ENCODE measurements at regions not wholly inside any gene's neighbourhood (a gene's known extent, or its start where the extent isn't known, plus 50 kb on each side); places are given as distances from the start of the nearest gene placed in this dataset.
"Not testable (repeated sequence)": the region's sequence is repeated elsewhere in the genome, so short reads cannot be mapped to it uniquely, and the experiment has no call there.

GRCh38 chrX:115392871-115393270 lies 103.4 kb downstream of the LUZP4 start:
- no peaks in the 10 kb centered on the region for H3K9me3 Mint-ChIP-seq
- H3K27me3 Mint-ChIP-seq (ENCODE audit: low read depth, poor library complexity) = peaks cover 6% of the 10 kb centered on the region
- TF ChIP-seq CTCF (IDR thresholded peaks at IDR 0.05) = no peak
- H3K4me3 Mint-ChIP-seq = no peak overlapping the region
- H3K4me1 Mint-ChIP-seq = peaks cover 2% of the 10 kb centered on the region
- no peak overlapping the region for H3K27ac Mint-ChIP-seq
- DNase-seq = no peak
- H3K36me3 Mint-ChIP-seq (ENCODE audit: low read depth) = no peaks in the 10 kb centered on the region

- Mint-ChIP-seq H3K27ac (no peak overlapping the region), H3K36me3 (ENCODE audit: low read depth) (no peaks in the 10 kb centered on the region), H3K9me3 (no peaks in the 10 kb centered on the region), H3K27me3 (ENCODE audit: low read depth, poor library complexity) (peaks cover 6% of the 10 kb centered on the region), H3K4me3 (no peak overlapping the region), H3K4me1 (no peaks in the 10 kb centered on the region)
- no peak for TF ChIP-seq CTCF (IDR thresholded peaks at IDR 0.05)
- no peak for DNase-seq
These were observed 103.8 kb downstream of the LUZP4 start for GRCh38 chrX:115393271-115393670.

DNA sequence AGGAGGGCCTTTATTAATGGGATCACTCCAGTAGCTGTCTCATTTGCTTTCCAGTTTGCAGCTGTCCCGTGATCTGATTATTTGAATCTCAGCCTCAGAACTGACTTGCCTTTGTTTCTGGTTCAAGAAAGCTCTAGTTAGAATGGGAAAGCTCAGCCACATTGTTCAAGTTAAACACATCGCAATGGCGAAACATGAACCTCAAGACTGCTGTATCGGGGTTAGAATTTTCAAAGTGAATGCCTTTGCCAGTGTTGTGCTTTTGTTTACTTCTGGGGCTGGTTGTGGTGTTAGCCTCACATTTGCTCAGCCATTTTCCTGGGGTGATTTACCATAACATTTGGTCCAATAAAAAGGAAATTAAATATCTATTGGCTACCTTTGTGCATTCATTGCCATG lies 105.3 kb downstream of the LUZP4 start:
- H3K4me1 Mint-ChIP-seq; H3K27me3 Mint-ChIP-seq (ENCODE audit: low read depth, poor library complexity); H3K9me3 Mint-ChIP-seq; DNase-seq; H3K27ac Mint-ChIP-seq; H3K36me3 Mint-ChIP-seq (ENCODE audit: low read depth); H3K4me3 Mint-ChIP-seq: not testable (repeated sequence)

GRCh38 chrX:115399306-115399705 lies 109.8 kb downstream of the LUZP4 start:
- Mint-ChIP-seq H3K9me3 (no peaks in the 10 kb centered on the region), H3K27ac (peak overlapping the region; percentile 41), H3K36me3 (ENCODE audit: low read depth) (no peaks in the 10 kb centered on the region), H3K4me3 (no peak overlapping the region), H3K27me3 (ENCODE audit: low read depth, poor library complexity) (peaks cover 6% of the 10 kb centered on the region), H3K4me1 (peaks cover 20% of the 10 kb centered on the region)
- DNase-seq = no peak
- no peak for TF ChIP-seq CTCF (IDR thresholded peaks at IDR 0.05)

GRCh38 chrX:115400960-115401359 lies 111.4 kb downstream of the LUZP4 start:
- TF ChIP-seq CTCF (IDR thresholded peaks at IDR 0.05) = no peak
- Mint-ChIP-seq H3K4me3 (no peak overlapping the region), H3K9me3 (no peaks in the 10 kb centered on the region), H3K4me1 (peaks cover 20% of the 10 kb centered on the region), H3K27ac (no peak overlapping the region), H3K36me3 (ENCODE audit: low read depth) (no peaks in the 10 kb centered on the region), H3K27me3 (ENCODE audit: low read depth, poor library complexity) (peaks cover 6% of the 10 kb centered on the region)
- peak; percentile 5 for DNase-seq

- no peaks in the 10 kb centered on the region for H3K36me3 Mint-ChIP-seq (ENCODE audit: low read depth)
- no peak overlapping the region for H3K4me3 Mint-ChIP-seq
- peak overlapping the region; percentile 14 for H3K27ac Mint-ChIP-seq
- no peak for DNase-seq
- peaks cover 3% of the 10 kb centered on the region for H3K27me3 Mint-ChIP-seq (ENCODE audit: low read depth, poor library complexity)
- TF ChIP-seq CTCF (IDR thresholded peaks at IDR 0.05) = no peak
- peaks cover 20% of the 10 kb centered on the region for H3K4me1 Mint-ChIP-seq
- H3K9me3 Mint-ChIP-seq = no peaks in the 10 kb centered on the region
These were observed 112.8 kb downstream of the LUZP4 start for GRCh38 chrX:115402299-115402698.

Measured in nephron progenitor cell (in vitro differentiated cells).